ENCODE measurements at regions not wholly inside any gene's neighbourhood (a gene's known extent, or its start where the extent isn't known, plus 50 kb on each side); places are given as distances from the start of the nearest gene placed in this dataset.

DNA sequence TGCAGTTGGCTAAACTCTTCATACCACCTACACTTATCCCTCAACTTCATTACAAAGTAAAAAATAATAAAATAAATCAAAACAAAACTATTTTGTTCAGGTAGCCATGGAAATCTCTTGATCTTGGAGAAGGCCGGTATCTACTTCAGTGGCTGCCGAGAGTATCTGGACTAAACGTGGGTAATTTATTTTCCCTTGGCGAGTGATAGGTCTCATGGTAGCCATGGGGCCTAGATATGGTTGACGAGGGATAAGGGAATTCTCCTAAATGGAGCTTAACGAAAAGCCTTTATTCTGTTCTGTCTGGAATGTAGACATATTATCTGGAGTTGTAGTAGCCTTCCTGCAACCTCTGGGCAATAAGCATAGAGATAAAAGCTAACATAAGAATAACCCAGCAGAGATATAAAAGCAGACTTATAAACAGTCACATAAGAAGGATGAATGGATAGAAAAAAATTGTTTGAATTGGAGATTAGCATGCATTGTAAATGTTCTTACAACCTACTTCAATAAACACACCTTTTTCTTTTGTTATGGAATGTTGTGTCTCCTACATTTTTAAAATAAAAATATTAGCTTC is 281.3 kb upstream of the ARRDC4 start:
- DNase-seq: no peak

DNA sequence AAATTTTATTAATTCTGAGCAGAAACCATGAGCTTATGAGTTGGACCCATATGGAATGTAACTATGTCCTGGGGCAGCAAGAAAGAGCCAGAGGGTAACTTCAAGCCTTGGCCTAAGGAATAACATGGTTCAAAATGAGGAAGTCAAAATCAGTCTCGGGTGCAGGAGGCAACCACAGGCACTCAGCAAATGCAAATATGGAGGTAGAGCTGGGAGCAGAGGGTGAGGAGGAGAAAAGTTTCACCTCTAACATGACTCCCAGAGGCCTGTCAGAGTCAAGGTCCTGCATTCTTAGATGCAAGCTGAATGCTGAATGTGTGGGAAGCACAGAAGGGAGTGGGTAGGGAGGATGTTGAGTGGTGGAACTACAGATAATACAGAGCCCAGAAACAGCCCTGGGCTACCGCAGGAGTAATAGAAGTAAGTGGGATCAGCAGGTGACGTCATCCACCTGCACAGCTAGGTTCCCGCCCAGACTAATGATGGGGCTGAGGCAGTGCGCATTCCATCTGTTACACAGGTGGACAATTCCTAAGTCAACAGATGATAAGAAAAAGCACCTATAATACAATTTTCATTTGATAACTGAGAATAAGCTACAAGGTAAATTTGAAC is 279.8 kb upstream of the ARRDC4 start:
- DNase-seq: no peak

DNA sequence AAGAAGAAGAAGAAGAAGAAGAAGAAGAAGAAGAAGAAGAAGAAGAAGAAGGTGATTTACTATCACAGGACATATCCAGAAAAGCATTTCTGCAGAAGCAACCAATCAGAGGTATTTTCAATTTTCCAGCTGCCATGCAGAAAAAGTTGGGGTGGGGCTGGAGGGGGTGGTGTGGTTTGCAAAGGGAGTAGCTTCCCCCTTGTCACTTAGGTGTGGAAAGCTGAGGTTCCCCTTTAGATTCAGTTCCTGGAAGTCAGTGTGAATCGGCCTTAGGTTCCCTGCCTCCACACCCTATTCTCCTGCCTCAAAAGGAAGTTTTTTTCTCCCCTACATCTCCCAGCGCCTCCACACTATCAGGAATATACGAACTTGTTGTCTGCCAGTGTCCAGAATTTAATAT is 276.7 kb upstream of the ARRDC4 start:
- DNase-seq: no peak

DNA sequence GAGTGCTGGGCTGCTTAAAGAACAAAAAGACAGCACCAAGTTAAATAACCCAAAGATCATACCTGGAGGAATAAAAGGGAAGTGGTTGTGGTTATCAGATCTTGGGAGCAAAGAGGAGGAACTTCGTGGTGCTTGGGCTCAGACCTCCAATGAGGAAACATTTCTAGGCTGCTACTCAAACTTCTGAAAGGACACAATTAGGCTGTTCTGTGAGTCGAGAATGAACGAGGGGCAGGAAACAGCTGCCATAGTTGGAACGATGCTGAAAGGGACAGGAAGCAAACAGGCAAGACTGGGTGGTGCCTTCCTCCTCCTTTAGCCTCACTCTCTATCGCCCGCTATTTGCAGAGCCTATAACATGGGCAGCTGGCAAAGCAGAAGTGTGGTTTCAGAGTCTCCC is 276.3 kb upstream of the ARRDC4 start:
- DNase-seq: no peak

DNA sequence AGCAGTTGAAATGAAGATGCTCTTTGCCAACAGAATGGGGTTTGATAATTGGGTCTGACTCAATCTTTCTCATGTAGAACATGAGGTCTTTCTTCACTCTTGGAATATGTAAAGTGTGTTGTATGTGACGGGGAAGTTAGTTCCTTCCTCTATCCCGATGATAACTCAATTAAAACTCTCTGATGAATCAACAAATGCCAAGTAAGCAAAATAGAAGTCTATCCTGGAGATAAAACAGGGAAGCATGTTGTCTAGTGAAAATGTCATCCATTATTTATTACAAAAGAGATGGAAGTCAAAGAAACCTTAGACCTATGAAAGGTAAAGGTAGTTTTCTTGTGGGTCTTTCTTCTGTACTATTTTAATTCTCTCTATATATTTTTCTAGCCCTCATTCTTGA is 274.2 kb upstream of the ARRDC4 start:
- no peak for DNase-seq

DNA sequence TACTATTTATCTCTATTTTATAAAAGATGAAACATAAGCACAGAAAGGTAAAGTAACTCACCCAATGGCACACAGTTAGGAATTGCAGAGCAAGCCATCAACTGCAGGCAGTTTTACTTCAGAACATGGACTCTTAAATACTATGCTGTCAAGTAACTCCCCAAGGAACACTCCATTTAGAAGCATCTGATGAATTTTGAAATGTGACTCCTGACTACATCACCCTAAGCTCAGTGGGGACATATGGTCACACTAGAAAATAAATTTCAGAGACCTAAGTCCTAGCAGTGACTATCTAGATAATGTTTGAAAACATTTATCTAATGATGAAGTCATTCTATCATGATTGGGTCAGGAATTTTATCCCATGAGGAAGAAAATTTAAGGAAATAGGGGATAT is 272.8 kb upstream of the ARRDC4 start:
- no peak for DNase-seq

DNA sequence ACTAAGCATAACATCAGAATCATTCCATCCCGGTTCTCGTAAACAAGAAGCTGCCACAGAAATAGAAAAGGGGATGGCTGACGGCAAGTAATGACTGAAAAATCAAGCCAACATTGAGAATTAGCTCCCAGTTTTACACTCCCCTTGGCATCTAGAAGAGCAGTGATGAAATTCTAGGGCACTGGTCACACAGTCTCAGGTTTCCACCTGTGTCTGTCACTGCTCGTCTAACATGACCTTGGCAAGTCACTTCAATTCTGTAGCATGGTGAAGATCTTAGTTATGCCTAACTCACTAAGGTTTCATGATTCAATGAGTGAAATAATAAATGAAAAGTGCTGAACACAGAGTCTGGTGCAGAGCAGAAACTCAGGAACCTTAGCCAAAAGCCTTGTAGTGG is 272.3 kb upstream of the ARRDC4 start:
- DNase-seq: no peak

DNA sequence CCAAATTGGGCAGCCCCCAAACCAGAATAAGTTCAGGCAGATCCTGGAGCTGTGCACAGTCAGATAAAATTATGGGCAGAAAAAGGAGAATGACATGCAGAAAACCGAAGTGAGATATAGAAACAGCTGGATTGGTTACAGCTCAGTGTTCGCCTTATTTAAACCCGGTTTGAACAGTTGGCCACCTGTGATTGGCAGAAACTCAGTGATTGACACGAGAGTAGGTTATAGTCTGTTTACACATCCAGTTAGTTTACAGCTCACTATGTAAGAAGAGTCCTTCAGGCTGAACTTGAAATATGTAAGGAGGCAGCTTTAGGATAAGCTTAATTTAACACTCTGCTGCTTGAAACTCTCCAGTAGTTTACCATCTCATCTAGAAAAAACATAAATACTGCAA is 271.6 kb upstream of the ARRDC4 start:
- no peak for DNase-seq

DNA sequence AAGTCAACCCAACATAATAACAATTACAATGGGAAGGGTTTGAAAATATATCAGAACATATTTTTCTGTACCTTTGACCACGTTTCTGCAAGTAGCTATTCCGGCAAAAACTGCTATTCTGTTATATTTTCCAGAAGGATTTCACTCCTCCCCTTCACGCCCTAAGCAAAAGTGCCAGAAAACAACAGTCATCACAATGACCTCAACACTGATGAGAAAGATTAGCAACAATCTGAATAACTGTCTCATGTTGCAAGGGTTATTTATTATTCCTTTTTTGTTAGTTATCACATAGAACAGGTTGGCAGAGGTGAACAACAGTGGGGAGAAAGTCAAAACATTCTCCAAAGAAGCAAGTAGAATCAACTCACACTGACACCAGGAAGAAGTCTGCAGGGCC is 269.4 kb upstream of the ARRDC4 start:
- no peak for DNase-seq

DNA sequence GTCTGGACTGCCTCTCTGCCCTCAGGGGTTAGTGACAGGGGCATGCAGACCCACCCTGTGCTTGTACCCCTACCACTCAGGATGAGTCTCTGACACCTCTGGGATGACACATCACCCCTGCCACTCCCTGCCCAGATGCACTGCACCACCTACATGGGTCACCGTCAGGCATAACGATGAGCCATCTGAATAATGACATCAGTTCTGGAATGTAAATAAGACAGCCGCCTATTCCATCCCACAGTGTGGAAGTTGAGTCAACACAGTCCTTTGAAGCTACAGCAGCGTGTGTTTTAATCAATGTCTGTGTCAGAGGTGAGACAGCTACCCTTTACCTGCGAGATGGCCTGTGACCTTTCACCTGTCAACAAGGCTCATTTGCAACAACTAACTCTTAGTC is 268.7 kb upstream of the ARRDC4 start:
- DNase-seq: no peak

DNA sequence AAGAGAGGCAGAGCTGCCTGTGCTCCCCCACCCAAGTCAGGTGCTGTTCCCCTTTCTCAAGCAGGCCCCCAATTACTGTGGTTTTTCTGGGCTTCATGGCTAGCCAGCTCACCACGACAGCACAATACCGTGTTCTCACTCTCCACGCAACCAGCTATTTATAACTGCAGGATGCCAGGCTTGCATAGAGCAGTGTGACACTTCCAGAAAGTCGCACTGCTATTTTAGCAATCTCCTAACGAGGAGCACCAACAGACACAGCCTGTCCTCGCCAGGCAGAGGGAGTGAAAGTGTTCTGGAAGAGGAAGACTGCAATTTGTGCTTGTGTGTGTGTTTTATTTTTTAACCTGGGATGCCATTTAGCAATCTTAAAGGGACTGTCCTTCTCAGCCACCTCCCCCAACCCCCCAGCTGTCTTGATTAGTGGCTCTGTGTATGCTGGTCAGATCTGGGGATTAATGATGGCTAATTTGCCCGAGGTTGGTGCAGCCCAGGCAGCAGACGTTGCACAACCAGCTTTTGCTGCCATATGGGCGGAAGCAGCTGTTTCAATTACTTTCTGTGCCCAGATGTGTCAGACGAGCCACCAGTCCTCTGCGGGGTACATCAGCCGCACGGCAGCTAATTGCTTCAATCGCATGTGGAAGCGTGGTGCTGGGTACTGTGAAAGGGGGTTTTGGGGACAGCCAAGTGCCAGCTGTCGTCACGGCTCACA is 268.0 kb upstream of the ARRDC4 start:
- DNase-seq: no peak

DNA sequence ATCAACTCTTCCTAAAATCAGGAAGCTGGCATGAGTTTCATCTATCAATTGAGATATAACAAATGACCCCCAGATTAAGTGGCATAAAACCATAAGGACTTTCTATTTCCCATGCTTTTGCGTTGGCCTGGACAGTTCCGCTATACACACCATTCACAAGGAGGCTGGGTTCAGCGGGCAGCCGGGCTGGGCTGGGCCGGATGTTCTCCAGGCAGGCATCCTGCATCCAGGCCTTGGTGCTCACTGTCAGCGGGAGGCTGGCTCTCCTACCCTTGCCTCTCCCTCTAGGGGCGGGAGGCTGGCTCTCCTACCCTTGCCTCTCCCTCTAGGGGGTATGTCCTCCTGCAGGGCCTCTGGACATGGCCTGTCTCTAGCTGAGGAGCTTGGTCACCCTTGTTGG is 266.0 kb upstream of the ARRDC4 start:
- no peak for DNase-seq

DNA sequence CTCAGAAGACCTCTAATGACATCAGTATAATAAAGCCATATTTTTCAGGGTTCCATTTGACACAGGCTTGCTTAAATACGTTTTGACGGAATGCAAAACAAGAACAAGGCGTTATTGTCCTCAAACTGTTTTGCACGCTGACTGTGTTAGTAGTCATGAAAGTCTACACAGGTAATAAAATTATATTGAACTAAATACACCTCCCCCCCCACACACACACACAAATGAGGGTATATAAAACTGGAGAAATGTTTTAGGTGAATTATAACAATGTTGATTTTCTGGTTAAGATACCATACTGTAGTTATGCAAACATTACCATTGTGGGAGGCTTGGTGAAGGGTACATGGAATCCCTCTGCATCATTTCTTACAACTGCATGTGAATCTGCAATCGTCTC is 257.1 kb upstream of the ARRDC4 start:
- no peak for DNase-seq

DNA sequence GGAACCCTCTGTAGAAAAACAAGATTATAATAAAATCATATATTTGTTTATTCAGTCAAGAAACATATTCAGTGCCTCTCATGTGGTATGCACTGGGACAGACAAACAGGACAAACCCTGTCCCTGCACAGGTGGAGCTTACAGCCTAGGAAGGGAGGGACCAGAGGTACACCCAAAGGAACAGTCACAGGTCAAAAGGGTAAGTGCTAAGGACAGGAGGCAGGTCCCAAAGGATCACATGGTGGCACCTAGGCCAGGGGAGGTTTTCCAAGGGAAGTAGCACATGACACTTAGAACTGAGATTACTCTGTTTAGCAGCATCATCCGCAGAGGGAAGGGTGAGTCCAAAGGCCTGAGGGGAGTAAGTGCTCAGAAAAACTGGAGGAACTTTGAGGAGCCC is 254.4 kb upstream of the ARRDC4 start:
- DNase-seq: no peak

DNA sequence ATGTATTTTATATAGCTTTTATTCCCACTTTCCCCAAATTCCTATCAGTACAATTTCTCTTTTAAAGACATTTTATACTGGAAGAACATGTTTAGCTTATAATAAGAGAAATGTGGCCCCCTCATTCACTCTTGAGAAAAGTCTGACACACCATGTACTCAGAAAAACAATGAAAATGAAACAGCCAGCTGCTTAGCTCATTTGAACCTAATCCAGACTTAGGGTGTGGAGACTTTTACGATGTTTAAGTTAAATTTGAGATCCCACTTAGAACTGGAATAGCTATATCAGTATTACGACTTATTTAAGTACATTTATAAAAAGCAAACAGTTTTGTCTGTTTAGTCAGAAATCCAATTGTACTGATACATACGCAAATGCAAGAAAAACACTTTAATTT is 252.3 kb upstream of the ARRDC4 start:
- DNase-seq: no peak

DNA sequence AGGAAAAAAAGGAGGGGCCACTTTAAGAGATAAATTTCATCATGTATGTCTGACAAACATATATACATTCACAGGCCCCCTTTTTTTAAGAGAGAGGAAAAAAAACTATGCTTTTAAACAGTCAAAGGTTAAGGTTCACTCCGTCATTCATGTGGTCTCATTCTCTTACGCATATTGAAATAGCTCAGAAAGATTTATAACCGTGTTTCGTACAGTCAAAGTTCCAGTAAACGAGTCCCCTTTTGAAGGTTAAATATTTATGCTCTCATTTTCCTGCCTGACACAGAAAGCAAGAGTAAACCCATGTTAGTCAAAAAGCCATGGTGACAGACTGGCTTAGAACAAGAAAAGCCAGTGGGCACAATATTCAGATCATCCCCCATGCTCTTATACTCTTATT is 248.0 kb upstream of the ARRDC4 start:
- no peak for DNase-seq

DNA sequence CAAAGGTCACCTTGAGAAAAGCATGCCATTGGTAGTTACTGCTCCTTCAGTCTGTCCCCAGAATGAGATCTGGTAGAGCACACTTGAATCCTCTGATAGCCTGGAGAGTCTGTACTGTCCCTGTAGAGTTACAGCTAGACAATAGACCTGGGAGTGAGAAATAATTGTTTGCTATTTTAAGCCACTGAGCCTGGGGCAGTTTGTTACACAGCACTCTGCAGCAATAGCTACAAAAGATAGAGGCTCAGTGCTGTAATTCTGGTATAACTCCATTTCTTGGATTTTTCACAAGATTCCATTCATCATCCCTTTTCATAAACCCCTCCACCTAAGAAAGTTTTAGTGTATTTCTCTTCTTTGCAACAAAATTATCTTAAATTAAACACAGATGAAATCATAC is 242.7 kb upstream of the ARRDC4 start:
- DNase-seq: no peak

DNA sequence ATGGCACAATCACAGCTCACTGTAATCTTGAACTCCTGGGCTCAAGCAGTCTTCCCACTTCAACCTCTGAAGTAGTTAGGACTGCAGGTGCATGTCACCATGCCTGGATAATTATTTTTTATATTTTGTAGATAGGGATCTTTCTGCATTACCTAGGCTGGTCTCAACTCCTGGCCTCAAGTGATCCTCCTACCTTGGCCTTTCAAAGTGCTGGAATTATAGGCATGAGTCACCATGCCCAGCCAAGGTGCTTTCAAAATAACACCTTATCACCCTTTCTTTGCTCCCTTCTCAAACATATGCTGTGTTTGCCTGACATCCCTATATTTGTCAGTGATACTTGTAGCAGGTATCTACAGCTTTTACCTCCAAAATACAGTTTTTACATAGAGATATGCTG is 242.0 kb upstream of the ARRDC4 start:
- no peak for DNase-seq

DNA sequence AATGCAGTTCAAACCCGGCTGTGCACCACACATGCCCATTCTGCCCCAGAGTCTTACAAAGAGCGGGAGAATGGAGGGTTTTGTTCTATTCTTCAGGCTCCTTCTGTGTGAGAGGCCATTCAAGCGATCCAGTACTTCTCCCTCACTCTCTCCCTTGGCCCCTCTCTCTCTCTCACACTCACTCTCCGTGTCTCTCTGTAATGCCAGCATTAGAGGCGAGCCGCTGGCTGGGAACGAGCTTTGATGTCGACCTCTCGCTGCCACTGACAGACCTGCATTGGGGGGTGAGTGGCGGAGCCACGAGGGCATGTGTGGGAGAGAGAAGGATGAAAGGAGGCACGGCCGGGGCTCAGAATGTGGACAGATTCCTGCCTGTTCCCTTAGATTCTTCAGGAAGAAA is 231.7 kb upstream of the ARRDC4 start:
- DNase-seq: no peak

DNA sequence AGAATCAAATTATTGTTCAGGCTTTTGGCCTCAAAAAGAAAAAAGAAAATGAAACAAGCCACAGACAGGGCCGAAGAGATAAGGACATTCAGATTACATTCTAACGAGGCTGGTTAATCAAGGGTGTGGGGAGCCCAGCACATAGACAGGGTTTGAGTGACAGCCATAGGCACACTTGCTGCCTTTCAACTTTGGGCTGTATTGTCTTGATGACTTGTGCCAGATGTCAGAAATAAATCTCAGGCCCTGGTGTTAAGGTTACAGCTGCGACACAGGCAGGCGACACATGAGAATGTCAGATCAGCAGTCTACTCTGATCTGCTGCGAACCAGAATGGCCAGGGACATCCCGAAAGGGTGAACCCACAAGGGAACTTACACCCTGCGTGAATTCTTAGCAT is 231.2 kb upstream of the ARRDC4 start:
- no peak for DNase-seq

DNA sequence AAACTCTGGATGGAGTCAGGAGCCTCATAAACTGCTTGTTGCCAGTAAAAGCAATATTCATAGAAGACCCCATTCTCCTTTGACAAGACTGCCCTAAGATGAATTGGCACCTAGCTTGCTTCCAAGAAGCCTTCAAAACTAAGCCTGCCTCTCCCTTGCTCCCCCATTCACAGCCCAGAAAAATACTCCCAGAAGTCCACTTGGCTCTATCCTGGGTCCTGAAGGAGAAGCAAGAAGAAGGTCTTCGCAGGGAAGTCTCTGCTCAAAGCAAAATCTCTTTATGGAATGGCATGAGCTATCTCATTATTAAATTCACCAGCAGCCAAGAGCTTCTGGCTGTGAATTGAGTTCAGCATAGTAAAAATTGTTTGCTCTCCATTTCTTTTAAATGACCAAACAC is 230.2 kb upstream of the ARRDC4 start:
- DNase-seq: no peak

DNA sequence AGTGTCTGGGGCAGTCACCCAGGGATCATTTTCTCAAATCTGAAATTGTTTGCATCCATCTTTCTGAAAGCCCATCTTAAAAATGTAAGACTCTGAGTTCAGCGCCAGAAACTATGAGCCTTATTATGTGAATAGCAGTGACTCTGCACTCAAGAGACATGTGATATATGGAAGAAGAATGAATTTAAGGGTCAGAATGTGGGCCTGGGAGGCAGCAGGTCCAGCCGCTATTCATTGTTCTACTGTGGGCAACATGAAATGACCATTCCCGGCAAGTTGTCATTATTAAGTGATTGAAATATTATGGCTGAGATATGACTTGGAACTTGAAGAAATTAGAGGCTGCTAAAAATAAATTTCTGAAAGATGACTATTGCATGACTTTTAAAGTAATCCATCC is 228.6 kb upstream of the ARRDC4 start:
- no peak for DNase-seq

DNA sequence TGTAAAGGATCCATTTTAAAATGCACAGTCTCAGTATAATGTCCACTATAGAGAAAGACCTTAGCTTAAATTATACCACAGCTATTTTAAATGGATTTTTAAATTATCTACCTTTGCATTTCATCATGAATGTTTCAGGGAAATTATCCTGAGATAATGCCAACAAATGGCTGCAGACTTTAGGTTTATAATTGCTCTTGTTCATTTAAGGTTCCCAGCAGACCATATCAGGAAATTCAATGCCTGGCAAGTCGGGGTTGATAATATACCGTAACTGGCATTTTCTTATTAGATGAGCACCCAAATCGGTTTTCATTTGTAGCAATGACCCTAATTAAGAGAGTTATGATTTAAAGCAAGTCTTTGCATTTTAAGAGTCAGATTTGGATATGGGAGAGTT is 227.1 kb upstream of the ARRDC4 start:
- DNase-seq: no peak

DNA sequence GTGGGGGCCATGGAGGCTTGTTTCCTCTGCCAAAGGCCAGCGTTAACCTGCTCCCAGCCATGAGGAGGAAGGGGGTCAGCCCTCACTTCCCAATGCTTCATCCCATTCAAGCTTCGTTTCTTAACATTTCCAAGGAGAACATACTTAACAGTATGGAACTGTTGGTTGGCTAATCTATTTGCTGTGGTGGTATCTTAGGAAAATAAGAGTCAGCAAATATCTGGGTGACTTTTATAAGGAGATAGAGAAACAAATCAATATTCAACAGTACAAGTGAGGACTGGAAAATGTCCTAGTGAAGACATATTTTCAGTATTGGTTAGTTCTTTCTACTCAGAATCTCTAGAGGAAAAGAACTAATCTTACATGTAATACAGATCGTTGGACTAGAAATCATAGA is 223.8 kb upstream of the ARRDC4 start:
- DNase-seq: no peak

DNA sequence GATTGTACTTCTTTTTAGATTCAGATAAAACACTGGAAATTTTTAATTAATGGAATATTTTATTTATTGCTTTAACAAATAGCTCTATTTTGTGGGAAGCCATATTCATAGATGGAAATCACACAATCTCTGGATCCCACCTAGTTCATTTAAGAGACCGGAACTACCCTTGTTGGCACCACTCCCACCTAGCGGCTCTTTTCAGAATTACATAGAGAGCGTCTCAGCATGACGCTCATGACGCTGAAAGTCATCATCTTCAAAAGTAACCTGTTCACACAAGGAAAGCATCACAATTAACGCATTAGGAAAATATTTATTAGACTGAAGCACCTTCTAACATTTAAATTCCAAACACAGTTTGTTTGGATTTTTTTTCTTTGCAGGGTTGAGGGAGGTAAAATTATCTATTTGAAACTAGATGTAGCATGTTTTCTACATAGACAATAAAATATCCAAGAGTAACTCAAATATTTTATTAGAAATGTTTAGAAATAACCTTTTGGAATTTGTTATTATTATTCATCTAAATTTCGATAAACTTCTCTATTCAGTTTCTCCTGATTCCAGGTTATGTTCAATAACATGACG is 214.9 kb upstream of the ARRDC4 start:
- no peak for DNase-seq
